Endothelial cell of umbilical vein (primary cell): ENCODE measurements at regions not wholly inside any gene's neighbourhood (a gene's known extent, or its start where the extent isn't known, plus 50 kb on each side); places are given as distances from the start of the nearest gene placed in this dataset.

Experiments
- BruUV-seq: library from RNA; stranded (reverse); fragments of 400-500 nt; replicated peaks from 2 replicates; lab custom pipeline; 2021; lab: Mats Ljungman, UMichigan
- CTCF ChIA-PET: fragments of 300-600, 350-600 bp; sonication (Branson Sonifier 250); formaldehyde crosslinking; loops from one replicate; lab custom pipeline; 2021; ENCODE audit warnings: antibody characterized with exemption, inconsistent platforms; lab: Charles Lee
- POLR2A ChIA-PET: fragments of 300-600, 350-600 bp; sonication (Branson Sonifier 250); formaldehyde crosslinking; loops from one replicate; lab custom pipeline; 2021; ENCODE audit warnings: antibody characterized with exemption, inconsistent platforms; lab: Charles Lee
- DNase-seq: peaks from one replicate; pipeline ENCODE4 v3.0.0-alpha.2; 2011; ENCODE audit warnings: low read depth, low spot score
- FAIRE-seq: peaks from 2 replicates; lab custom pipeline; 2011; peaks lifted over from hg19 to GRCh38; lab: Jason Lieb, UNC
- H2AFZ ChIP-seq: 2 replicates; pipeline ENCODE4 v1.6.0; 2012; ENCODE audit warnings: low read depth, low read length, control low read depth, inconsistent platforms
- H3K27ac ChIP-seq: 2 replicates; pipeline ENCODE4 v1.5.1; 2011; ENCODE audit warnings: low read depth, mild to moderate bottlenecking, control low read depth, low read length, moderate library complexity; ENCODE audit not compliant: insufficient read depth
- H3K27me3 ChIP-seq, 2 experiments: 2 replicates each; pipeline versions ENCODE4 v1.6.0 to v1.6.1; 2011; ENCODE audit warnings: low read length in 2 of 2, mixed read lengths in 1 of 2; ENCODE audit not compliant: control insufficient read depth in 2 of 2, insufficient read depth in 2 of 2
- H3K36me3 ChIP-seq, 2 experiments: 2 replicates in 1 of 2; 3 replicates in 1 of 2; pipeline ENCODE4 v1.5.1; 2011; ENCODE audit warnings: low read length in 2 of 2, mild to moderate bottlenecking in 1 of 2, moderate library complexity in 1 of 2; ENCODE audit not compliant: control insufficient read depth in 2 of 2, insufficient read depth in 2 of 2; ENCODE audit errors: extremely low read depth in 1 of 2
- H3K4me1 ChIP-seq: 3 replicates; pipeline ENCODE4 v1.5.1; 2011; ENCODE audit warnings: mild to moderate bottlenecking, low read length; ENCODE audit not compliant: control insufficient read depth, insufficient read depth; ENCODE audit errors: extremely low read depth
- H3K4me2 ChIP-seq: 2 replicates; pipeline ENCODE4 v1.6.1; 2011; ENCODE audit warnings: low read length, control low read depth, mixed read lengths; ENCODE audit not compliant: insufficient read depth
- H3K4me3 ChIP-seq, 3 experiments: fragments of 200-600 bp in 1 of 3; sonication (generic), shearing (Covaris generic) in 1 of 3; replicated peaks in 1 of 3; 2 replicates each; pipeline ENCODE4 v1.5.1; 2011 to 2016; ENCODE audit warnings: control low read depth in 3 of 3, low read length in 3 of 3, mild to moderate bottlenecking in 2 of 3, inconsistent platforms in 1 of 3, low read depth in 1 of 3, moderate library complexity in 1 of 3; ENCODE audit not compliant: insufficient read depth in 1 of 3
- H3K79me2 ChIP-seq: 2 replicates; pipeline ENCODE4 v1.6.0; 2012; ENCODE audit warnings: low read length, inconsistent platforms; ENCODE audit not compliant: control insufficient read depth, insufficient read depth
- H3K9ac ChIP-seq: replicated peaks from 2 replicates; pipeline ENCODE3; 2011; ENCODE audit warnings: low read length, control low read depth; ENCODE audit not compliant: insufficient read depth; ENCODE audit errors: extremely low read depth
- H3K9me1 ChIP-seq: replicated peaks from 3 replicates; pipeline ENCODE4 v1.6.0; 2011; ENCODE audit warnings: mild to moderate bottlenecking, low read length; ENCODE audit not compliant: control insufficient read depth, insufficient read depth; ENCODE audit errors: extremely low read depth
- H3K9me3 ChIP-seq: replicated peaks from 2 replicates; pipeline ENCODE4 v1.5.1; 2012; ENCODE audit warnings: low read length, inconsistent platforms; ENCODE audit not compliant: control insufficient read depth, insufficient read depth
- H4K20me1 ChIP-seq: replicated peaks from 2 replicates; pipeline ENCODE3; 2011; ENCODE audit warnings: mild to moderate bottlenecking, low read length; ENCODE audit not compliant: control insufficient read depth, insufficient read depth; ENCODE audit errors: extremely low read depth
- EZH2 ChIP-seq: IDR thresholded peaks from 2 replicates; pipeline ENCODE4 v1.6.1; 2012; ENCODE audit warnings: borderline replicate concordance, low read depth, mild to moderate bottlenecking, moderate library complexity, low read length, inconsistent platforms; ENCODE audit not compliant: severe bottlenecking
- FOS ChIP-seq: IDR thresholded peaks from 2 replicates; pipeline ENCODE4 v1.6.1; 2011; ENCODE audit warnings: mild to moderate bottlenecking, low read length, moderate library complexity, borderline replicate concordance; ENCODE audit not compliant: insufficient read depth
- GATA2 ChIP-seq: IDR thresholded peaks from 2 replicates; pipeline ENCODE4 v1.7.0; 2011; ENCODE audit warnings: low read depth, mild to moderate bottlenecking, moderate library complexity, mixed read lengths, low read length; ENCODE audit not compliant: insufficient read length, insufficient read depth
- JUN ChIP-seq: IDR thresholded peaks from 2 replicates; pipeline ENCODE4 v1.6.1; 2011; ENCODE audit warnings: borderline replicate concordance, low read depth; ENCODE audit not compliant: insufficient read length, insufficient read depth
- MYC ChIP-seq: IDR thresholded peaks from one replicate; pipeline ENCODE4 v1.6.1; 2011; ENCODE audit warnings: mild to moderate bottlenecking, low read depth, low read length
- POLR2A ChIP-seq: IDR thresholded peaks from 2 replicates; pipeline ENCODE4 v1.6.1; 2012; ENCODE audit warnings: low read depth, mild to moderate bottlenecking, control low read depth, low read length
- POLR2AphosphoS5 ChIP-seq: IDR thresholded peaks from 2 replicates; pipeline ENCODE4 v1.6.1; 2012; ENCODE audit warnings: low read depth, mild to moderate bottlenecking, control low read depth, low read length, moderate library complexity; ENCODE audit not compliant: insufficient read depth
- dilution Hi-C: fragments of 300-500 bp; cut with MboI; formaldehyde crosslinking; loops from one replicate; pipeline ENCODE4 v1.15.0; 2019; ENCODE audit warnings: low sequenced_read_pairs; ENCODE audit not compliant: extremely low pct_ligation_motif_present
- intact Hi-C: fragments of 100-400 bp; cut with micrococcal nuclease; formaldehyde crosslinking; loops from one replicate; pipeline ENCODE4 v1.10.0; 2022
- TF ChIP-seq, protein P1 (sequence below), 2 donors: IDR thresholded peaks; 1 replicate in 1 of 2; 2 replicates in 1 of 2; pipeline ENCODE4 v1.5.1; 2011; ENCODE audit warnings: low read length in 2 of 2, mild to moderate bottlenecking in 2 of 2, moderate library complexity in 2 of 2, control low read depth in 1 of 2, inconsistent platforms in 1 of 2, low read depth in 1 of 2; ENCODE audit not compliant: insufficient read depth in 1 of 2; ENCODE audit errors: extremely low read depth in 1 of 2
- TF ChIP-seq, protein P2 (sequence below): IDR thresholded peaks from 2 replicates; pipeline ENCODE4 v1.6.1; 2011; ENCODE audit not compliant: insufficient read depth, insufficient read length

DNA sequence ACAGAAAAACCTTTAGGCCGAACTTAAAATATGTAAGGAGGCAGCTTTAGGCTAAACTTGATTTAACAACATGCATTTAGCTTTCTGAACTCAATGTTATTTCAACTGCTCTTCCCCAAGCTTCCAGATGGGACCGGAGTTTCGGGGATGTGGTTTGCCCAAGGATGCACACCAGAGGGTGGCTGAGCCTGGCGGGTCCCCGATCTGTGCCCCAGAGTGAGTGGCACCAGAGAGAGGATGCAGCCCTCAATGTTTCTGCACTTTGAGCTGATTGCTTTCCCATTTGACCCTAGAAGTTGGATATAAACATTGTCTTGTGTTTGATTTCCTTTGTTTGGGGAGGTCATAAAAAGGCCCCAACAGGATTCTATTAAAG, 348.0 kb upstream of the TNRC6C start:
- no peak overlapping the region for H2AFZ ChIP-seq
- POLR2A ChIA-PET: no interaction called here
- H4K20me1 ChIP-seq: no peaks in the 10 kb centered on the region
- TF ChIP-seq JUN: no peak
- TF ChIP-seq FOS: no peak
- TF ChIP-seq, protein P1, sequence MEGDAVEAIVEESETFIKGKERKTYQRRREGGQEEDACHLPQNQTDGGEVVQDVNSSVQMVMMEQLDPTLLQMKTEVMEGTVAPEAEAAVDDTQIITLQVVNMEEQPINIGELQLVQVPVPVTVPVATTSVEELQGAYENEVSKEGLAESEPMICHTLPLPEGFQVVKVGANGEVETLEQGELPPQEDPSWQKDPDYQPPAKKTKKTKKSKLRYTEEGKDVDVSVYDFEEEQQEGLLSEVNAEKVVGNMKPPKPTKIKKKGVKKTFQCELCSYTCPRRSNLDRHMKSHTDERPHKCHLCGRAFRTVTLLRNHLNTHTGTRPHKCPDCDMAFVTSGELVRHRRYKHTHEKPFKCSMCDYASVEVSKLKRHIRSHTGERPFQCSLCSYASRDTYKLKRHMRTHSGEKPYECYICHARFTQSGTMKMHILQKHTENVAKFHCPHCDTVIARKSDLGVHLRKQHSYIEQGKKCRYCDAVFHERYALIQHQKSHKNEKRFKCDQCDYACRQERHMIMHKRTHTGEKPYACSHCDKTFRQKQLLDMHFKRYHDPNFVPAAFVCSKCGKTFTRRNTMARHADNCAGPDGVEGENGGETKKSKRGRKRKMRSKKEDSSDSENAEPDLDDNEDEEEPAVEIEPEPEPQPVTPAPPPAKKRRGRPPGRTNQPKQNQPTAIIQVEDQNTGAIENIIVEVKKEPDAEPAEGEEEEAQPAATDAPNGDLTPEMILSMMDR (IDR thresholded peaks at IDR 0.05; ENCODE audit: extremely low read depth in 1 of 2, insufficient read depth in 1 of 2, low read depth in 1 of 2, low read length in 2 of 2): no peak
- TF ChIP-seq EZH2: no peak
- TF ChIP-seq, protein P2, sequence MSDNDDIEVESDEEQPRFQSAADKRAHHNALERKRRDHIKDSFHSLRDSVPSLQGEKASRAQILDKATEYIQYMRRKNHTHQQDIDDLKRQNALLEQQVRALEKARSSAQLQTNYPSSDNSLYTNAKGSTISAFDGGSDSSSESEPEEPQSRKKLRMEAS: no peak
- TF ChIP-seq POLR2A: no peak
- TF ChIP-seq POLR2AphosphoS5: no peak
- TF ChIP-seq GATA2: no peak
- no peak for TF ChIP-seq MYC
- H3K9me3 ChIP-seq: no peaks in the 10 kb centered on the region
- CTCF ChIA-PET: no interaction called here
- no peaks in the 10 kb centered on the region for H3K4me1 ChIP-seq
- dilution Hi-C loops: no loop called here
- H3K36me3 ChIP-seq: no peaks in the 10 kb centered on the region
- no TSS peak for BruUV-seq
- H3K27me3 ChIP-seq: peaks cover 0 to 3% of the 10 kb centered on the region in 2 experiments
- FAIRE-seq: no peak
- intact Hi-C loops: no loop called here
- no peaks in the 10 kb centered on the region for H3K79me2 ChIP-seq
- no peak overlapping the region for H3K4me2 ChIP-seq
- DNase-seq: no peak
- H3K4me3 ChIP-seq: no peak overlapping the region
- no peak overlapping the region for H3K27ac ChIP-seq
- no peaks in the 10 kb centered on the region for H3K9me1 ChIP-seq
- H3K9ac ChIP-seq: no peak overlapping the region
